GM19438 (cell line): ENCODE measurements at regions not wholly inside any gene's neighbourhood (a gene's known extent, or its start where the extent isn't known, plus 50 kb on each side); places are given as distances from the start of the nearest gene placed in this dataset.
"Not testable (repeated sequence)": the region's sequence is repeated elsewhere in the genome, so short reads cannot be mapped to it uniquely, and the experiment has no call there.

Experiments
- ATAC-seq: cut with Tn5 transposase; IDR thresholded peaks from one replicate; pipeline ENCODE4 v1.9.1; 2021; ENCODE audit warnings: low read depth; ENCODE audit not compliant: unreplicated experiment

DNA sequence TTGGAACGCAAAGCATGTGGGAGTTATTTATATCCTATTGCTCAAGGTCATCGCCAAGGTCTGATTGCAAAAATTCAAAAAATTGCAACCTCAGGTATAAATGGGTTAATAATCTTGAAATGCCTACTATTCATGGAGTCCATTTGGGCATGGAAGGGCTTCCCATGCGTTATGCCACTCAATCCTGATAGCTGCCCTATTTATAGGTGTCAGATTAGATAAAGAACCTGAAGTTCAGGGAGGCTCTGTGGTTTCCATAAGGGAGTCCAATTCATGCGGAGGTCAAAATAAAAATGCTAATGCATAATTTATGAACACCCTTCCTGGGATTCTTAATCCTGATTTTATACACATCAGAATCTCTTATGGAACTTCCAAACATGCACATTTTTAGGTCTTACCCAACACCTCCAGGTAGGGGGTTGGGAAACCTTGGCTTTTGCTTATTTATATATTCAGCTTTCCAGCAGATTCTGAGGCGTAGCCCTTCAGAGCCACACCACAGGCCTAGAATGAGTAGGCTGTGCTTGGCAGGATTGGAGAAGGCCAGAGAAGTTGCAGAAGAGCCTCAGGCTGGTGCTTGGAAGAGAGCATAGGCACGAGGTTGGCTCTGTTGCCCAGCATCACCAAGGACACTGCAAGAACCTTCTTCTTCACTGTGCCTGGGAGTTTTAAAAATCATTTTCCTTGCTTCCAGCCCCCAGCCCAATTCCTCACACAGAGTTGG is 324.4 kb upstream of the CFAP20DC start:
- ATAC-seq, result peak; percentile 19

DNA sequence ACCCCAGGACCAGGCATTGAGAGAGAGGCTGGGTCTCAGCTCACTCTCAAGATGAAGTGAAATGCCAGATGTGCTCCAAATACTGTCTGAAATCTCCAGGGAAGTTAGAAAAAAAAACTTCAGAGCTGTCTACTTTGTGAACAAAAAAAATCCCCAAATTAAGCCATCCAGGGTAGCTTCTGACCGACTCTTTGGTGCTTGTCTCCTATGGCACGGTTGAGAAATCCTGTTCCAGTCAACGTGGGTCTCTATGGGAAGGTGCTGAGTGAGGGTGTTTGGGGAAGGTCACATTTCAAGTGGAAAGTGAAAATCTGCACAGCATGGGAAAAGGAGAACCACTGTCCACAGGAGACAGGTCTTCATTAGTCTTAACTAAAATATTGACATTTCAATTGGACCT is 322.5 kb upstream of the CFAP20DC start:
- ATAC-seq, result no peak

DNA sequence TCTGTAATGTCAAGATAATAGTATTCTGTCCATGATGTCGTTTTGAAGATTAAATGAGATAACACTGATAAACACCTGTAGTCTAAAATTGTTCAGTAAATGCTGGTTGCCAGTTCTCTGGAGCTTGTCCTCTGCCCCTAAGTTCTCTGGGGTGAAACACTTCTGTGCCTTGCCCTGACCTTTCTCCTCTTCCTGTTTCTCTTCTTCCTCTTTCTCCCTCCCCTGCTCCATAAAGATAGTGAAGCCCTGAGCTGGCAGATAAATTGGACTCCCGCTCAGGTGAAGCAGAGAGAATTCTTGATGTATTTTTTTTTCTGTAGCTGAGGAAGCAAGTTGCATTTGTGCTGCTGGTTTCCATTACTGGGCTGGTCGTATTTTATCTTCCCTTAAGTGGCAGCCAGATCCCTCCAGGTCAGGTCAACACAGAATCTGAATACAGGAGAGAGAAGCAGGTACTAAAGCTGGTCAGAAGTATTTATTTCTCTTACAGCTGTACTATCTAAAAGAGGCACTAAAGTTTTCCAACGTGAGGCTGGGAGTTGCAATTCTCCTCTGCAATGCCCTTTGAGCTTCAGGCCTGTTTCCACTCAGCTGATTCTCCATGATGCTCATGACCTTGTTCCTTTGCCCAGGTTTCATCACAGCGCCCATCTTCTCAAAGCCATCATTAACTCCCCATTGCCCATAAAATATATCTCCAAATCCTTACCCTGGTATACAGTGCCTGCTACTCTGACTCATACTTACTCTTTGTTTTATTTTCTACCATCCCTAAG is 319.3 kb upstream of the CFAP20DC start:
- no peak for ATAC-seq

DNA sequence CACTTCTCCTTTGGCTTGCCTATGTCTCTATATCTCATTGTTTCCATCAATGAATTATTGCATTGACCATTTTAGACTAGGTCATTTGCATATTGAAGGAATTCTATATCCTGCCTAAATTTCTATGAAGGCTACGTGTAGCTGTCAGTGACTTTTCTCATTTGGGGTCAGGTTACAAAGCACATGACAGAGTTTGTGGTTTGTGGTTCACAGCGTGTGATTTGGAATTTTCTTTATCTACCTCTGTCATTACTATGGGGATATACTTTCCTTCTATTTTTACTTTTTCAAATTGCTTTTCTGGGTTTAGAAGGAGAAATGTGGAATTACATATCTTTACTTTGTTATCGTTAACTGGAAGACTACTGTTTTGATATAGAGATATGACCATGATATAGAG is 317.3 kb upstream of the CFAP20DC start:
- ATAC-seq, result no peak

DNA sequence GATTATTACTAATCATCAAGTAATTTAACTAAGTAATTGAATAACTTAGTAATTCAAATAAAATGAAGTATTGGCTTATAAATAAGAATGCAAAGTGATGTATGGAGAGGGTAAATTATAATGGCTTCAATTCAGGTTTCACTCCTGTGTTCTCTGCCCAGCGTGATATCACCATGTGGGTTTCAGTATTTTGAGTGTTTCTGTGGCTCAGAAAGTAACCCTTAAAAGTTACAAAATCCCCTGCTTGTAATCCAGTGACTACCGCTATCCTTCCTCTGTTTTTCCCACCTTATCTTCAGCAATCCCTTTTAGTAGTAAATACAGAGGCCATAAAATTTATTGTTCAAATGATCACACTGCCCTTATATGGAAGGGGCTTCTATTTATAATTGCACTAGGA is 316.4 kb upstream of the CFAP20DC start:
- ATAC-seq, result no peak

DNA sequence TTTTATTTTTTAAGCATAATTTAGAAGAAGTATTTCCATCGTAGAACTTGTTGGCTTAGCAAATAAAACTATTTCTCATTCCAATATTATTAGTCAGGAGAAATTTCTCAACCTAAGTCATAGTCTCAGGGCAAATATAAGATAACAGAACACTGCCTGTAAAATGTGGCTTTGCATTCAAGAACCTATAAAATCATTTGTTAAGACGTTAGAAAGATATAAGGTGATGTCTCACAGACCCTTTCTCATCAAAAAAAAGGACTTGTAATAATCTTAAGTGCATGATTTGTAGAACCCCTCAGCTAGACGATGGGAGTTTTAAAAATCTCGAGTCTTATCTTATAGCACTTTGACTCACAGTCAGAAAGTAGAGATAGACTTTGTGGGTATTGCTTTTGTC is 314.7 kb upstream of the CFAP20DC start:
- ATAC-seq, result no peak

DNA sequence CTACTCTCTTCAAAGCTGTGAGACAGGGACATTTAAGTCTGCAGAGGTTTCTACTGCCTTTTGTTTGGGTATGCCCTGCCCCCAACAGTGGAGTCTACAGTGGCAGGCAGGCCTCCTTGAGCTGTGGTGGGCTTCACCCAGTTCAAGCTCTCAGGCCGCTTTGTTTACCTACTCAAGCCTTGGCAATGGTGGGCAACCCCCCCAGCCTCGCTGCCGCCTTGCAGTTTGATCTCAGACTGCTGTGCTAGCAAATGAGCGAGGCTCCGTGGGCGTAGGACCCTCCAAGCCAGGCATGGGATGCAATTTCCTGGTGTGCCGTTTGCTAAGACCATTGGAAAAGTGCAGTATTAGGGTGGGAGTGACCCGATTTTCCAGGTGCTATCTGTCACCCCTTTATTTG is 310.5 kb upstream of the CFAP20DC start:
- not testable (repeated sequence) for ATAC-seq

DNA sequence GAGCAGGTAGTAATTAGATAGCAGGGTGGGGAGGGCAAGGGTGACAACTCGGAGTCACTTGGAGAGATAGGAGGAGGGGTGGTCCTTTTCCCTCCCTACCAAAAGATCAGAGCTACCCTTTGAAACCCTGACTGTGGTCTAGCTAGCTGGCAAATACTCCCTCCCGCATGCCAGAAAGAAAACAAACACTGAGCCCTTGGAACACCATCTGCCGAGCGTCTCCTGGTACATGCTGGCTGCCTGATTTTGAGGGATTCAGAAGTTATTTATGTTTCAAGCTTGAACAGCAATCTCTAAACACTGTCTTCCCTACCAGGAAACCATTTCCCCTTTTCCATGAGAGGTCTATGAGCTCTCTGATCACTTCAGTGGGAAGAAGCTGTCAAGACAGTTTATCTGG is 291.6 kb upstream of the CFAP20DC start:
- no peak for ATAC-seq

DNA sequence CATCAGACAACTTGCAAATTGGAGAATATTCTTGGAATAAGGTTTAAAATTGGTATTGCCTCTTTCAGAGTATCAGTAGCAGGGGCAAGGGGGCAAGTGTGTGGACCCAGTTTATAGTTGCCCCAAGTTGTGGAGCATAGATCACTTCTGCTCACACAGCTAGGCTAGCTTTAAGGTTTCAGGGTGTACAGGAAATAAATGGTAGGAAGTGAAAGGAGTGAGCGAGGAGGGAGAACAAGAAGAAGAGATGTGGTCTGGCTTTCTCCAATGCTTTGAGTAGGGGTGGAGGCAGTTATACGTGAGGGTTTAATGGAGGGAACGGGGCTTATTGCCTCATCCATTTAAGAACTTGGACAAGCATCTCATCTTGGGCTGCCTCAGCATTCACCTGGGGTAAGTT is 290.0 kb upstream of the CFAP20DC start:
- ATAC-seq, result peak; percentile 68

DNA sequence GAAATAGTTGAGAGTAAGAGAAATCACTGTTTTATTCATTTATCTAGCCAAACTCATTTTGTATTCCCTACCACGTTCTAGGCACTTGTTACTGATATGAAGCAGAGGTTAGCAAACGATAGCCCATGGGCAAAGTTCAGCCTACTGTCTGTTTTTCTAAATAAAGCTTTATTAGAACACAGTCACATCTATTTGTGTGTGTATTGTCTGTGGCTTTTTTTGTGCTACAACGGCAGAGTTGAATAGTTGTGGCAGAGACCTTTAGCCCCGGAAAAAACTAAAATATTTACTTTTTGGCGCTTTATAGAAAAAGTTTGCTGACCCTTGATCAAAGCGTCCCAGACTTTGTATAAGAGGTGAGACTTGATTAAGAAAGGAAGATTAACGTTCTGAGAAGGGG is 289.1 kb upstream of the CFAP20DC start:
- no peak for ATAC-seq

DNA sequence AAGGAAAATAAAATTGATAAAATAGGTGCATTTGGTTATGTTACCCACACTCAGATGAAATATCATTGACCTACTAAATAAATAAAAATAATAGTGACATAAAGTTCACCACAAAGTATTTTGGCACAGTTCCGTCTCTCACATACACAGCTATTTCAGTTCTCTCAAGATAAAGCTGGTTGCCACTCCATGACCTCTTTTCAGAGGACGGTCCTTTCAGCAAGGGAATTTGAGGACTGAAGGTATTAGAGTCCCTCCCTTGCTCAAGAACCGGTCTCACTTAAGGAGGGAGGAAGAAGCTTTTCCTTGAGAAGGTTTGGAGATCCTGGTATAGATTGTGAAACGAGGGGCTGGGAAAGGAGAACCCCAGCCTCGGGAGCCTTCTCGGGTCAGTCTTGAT is 285.5 kb upstream of the CFAP20DC start:
- no peak for ATAC-seq

DNA sequence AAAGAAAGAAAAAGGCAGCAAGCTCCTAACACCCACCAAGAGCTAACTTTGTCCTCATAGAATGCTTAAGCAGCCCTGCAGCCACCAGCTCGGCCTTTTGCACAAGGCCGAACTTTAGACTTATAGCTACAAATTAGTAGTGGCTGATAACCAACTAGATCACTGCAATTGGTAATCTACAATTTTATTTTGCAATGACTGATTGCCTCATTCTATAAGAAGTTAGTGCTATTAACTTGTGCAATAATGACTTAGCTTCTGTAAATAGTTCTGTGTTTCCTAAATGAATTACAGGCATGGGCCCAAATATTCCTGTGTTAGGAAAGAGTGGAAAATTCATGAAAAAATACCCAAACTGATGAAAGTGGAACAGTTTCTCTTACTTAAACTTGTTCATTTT is 284.8 kb upstream of the CFAP20DC start:
- no peak for ATAC-seq

DNA sequence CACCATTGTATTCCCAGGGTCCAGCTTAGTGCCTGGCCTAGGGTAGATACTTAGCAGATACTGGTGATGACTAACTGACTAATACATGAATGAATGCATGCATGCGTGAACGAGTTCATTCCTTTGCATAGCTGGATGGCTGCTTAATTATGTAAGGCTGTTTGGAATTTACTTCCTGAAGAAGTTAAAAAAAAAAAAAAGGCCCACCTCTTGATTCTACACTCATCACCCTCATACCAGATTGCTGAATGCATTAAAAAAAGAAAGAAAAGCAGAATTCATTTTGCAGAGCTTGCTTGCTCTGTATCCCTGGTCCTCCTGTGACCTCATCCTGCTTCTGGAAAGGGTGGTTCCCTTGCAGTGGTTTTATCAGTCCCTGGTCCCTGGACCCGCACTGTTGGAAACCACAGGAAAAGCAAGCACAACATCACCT is 277.6 kb upstream of the CFAP20DC start:
- ATAC-seq, result no peak

DNA sequence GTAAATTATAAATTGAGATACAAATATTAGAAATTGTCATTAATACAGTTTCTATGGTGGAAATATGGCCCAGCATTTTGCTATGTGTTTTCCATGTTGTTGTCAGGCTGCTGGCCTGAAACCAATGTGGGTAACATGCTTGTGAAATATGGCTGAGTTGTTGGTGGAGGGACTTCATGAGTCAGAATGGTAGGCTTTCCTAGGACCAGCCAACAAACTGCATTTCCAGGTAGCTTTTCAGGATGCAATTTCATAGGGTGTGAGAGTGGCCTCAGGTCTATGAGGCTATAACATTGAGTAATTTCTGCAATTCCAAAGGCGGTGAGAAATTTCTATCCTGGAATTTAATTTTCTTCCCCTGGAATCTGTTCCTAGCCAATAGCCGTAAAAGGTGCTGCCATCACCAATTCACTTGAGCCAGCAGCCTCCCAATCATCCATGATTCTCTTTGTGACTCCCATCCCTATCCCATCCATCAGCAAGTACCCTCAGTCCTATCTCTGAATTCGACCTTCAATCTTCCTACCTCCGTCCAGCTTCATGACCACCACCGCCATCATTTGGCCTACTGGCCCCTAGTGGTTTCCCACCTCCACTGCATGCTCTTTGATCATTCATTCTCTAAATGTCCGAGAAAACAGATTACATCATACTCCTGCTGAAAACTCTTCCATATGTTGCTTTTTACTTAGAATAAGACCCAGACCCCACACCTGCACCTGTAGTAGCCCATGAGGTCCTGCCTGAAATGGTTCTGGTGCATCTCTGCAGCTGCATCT is 276.6 kb upstream of the CFAP20DC start:
- ATAC-seq, result no peak

DNA sequence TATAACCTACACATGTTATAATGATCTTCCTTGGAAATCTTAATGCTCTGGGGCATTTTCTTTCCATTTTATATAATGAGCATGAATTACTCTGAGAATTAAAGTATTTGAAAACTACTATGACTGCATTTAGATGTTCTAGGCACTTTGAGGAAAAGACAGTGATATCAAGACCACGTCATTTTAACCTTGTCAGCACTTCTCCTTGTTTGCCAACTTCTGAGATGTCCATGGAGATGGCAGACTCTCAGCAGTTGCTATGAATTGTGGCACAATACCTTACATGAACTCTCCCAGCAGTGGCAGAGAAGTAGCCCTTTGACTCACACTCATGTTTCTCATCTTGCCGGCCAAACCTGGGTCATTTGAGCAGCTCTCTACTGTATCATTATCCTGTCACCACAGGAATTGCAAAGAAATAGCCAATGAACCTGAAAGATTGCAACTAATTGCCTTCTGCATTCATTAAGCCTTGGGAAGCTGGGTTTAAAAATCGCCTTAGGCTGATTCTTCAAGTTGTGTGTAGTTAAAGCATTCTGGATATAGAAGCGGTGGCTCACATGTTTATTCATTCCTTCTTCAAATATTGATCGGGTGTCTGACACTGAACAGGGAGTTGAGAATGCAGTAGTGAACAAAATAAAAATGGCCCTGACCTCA is 272.2 kb upstream of the CFAP20DC start:
- no peak for ATAC-seq

DNA sequence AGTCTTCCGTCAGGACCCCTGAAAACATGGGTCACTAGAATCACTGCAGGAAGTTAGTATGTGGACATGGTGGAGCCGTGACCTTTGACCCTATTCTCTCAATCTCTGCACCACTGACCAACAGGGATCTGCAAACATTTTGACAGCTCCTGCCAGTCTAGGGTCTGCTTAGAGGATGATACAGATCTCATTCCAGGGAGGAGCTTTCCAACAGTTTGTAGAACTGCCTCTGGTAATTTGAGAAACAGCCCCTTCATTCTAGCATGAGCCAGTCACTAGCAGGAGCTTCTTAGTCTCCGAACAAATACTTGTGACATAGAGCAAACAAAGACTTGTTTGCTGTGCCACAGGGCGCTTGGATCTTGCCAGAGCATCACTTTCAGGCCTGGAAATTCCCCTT is 270.3 kb upstream of the CFAP20DC start:
- ATAC-seq, result no peak

DNA sequence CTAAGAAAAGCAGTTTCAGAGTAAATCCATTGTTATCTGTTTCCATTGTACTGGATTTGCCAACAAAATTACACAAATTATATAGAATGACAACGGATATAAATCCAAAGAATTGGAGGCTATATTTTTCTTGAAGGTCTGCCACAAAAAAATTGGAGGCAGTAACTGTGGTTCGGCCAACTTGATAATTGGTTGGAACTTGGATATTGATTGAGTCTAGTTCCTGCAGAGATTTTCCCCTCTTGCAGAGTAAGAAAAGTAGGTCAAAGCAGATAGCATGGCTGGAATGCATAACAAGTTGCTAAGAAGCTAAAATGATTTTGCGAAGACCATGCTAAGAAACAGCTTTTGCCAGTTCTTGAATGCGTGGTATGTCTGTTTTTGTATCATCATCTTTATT is 269.6 kb upstream of the CFAP20DC start:
- no peak for ATAC-seq

DNA sequence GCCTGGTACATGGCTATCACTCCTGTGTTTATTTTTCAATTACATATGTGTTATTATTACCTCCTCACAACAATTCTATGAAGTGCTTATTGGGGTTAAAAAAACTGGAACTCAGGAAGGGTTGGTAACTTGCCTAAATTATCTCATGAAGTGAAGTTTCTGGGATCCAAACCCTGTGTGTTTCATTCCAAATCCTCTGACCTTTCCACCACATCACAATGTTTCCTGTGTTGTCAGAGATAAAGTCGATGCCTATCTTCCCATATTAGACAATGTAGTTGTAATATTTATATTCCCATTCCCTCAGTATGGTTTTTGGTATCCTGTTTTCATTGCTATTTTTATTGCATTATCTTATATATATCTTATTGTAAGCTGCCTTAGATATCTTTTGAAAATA is 269.1 kb upstream of the CFAP20DC start:
- ATAC-seq, result no peak

DNA sequence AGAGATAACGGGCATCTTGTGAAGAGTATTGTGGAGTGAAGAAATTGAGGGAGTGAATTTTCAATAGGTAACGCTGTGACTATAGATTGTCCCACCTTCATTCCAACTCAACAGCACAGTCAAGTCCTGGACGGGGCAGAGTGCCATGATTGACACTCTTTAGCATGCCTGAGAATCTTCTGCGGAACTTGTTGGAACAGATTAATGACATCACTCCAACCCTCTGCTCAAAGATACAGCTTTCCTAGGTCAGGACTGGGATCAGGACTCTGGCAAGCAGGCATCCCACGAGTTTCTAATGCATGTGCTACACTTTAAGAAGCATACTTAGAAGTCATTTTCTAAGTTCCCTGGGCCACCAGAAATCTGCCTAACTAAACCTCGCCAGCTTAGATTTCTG is 267.6 kb upstream of the CFAP20DC start:
- ATAC-seq, result no peak

DNA sequence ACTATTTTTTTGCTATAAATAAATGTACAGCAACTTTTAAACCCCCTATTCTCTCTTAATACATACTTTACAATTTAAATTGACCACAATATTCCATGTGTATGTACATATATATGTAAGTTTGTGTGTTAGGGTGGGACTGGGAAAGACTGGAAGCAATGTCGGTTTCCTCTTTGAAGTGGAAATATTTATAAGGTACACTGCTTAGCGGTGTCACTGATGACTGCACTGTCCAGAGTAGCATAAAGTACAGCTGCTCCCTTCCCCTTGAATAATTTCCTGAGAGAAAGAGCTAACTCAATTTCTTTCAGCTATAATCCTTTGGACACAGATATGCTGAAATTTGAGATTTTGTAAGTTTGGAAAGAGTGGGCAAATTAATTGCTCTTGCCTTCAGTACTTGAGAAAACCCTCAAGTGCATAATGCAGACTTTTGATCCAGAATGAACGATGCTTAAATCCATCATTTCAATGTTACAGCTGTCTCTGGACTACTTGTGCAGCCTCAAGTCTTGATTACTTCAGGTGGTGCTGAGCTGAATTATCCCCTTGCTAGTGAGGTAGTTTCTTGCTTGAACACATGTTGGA is 267.0 kb upstream of the CFAP20DC start:
- ATAC-seq, result no peak

DNA sequence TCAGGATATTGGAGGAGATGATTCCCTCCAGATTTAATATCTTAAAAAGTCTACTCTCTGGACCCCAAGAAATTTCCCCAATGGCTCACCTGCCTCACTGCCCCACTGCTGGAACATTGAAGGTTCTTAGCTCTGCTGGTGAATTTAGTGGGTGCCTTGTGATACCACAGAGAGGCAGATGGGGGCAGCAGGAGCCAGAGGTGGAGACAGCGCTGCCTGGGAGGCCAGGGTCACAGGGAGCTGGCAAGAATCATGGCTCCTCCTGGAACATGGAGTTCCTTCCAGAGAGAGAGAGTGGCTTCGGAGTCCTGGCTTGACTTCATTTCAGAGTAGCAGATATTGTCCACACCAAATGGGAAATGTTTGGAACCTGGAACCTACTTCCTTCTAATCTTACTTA is 263.5 kb upstream of the CFAP20DC start:
- peak; percentile 77 for ATAC-seq
